ENCODE measurements at regions not wholly inside any gene's neighbourhood (a gene's known extent, or its start where the extent isn't known, plus 50 kb on each side); places are given as distances from the start of the nearest gene placed in this dataset.
A peak's percentile ranks its signal among the peaks of the same experiment; 100 is the strongest.

GRCh38 chr6:11391934-11392777 is 145.4 kb upstream of the TMEM170B start (continued):
- no peak for TF ChIP-seq ZNF704 (CRISPR knock-in tag; IDR thresholded peaks at IDR 0.05; ENCODE audit: borderline replicate concordance)
- TF ChIP-seq KLF11 (CRISPR knock-in tag; IDR thresholded peaks at IDR 0.05) = 0 out of 2 replicates have a peak, but pooled peaks have one; percentile 12
- TF ChIP-seq FOXO1 (CRISPR knock-in tag; IDR thresholded peaks at IDR 0.05) = peak; percentile 83; the same call in 1 of the 2 replicates
- peak in 1 of 2 experiments; percentile 43; a peak in 1 of 4 replicates for TF ChIP-seq NR2F1 (CRISPR knock-in tag; IDR thresholded peaks at IDR 0.05)
- TF ChIP-seq FOXA3 (CRISPR knock-in tag; IDR thresholded peaks at IDR 0.05) = peak; percentile 97
- TF ChIP-seq ZNF333 (CRISPR knock-in tag; IDR thresholded peaks at IDR 0.05; ENCODE audit: borderline replicate concordance) = no peak
- no peak for TF ChIP-seq ARNT2 (CRISPR knock-in tag; IDR thresholded peaks at IDR 0.05; ENCODE audit: low read depth)
- TF ChIP-seq TP53 (CRISPR knock-in tag; conservative IDR thresholded peaks at IDR 0.05) = 0 out of 2 replicates have a peak, but pooled peaks have one; percentile 6
- TF ChIP-seq ZBTB20 (CRISPR knock-in tag; IDR thresholded peaks at IDR 0.05; ENCODE audit: borderline replicate concordance, low read depth) = peak; percentile 58; the same call in 1 of the 2 replicates
- no peak for TF ChIP-seq JDP2 (CRISPR knock-in tag; IDR thresholded peaks at IDR 0.05; ENCODE audit: borderline replicate concordance)
- TF ChIP-seq CAMTA2 (CRISPR knock-in tag; IDR thresholded peaks at IDR 0.05; ENCODE audit: borderline replicate concordance) = no peak
- TF ChIP-seq ETS1 (CRISPR knock-in tag; IDR thresholded peaks at IDR 0.05) = no peak
- TF ChIP-seq ZNF75D (CRISPR knock-in tag; IDR thresholded peaks at IDR 0.05; ENCODE audit: borderline replicate concordance) = no peak
- TF ChIP-seq SOX5 (CRISPR knock-in tag; IDR thresholded peaks at IDR 0.05; ENCODE audit: borderline replicate concordance) = peak; percentile 87; the same call in 1 of the 2 replicates
- TF ChIP-seq BRCA1 (CRISPR knock-in tag; IDR thresholded peaks at IDR 0.05) = no peak
- no peak for TF ChIP-seq PRDM4 (CRISPR knock-in tag; IDR thresholded peaks at IDR 0.05; ENCODE audit: borderline replicate concordance)
- no peak for TF ChIP-seq FOXP1 (IDR thresholded peaks at IDR 0.05)
- TF ChIP-seq FOXP1 (CRISPR knock-in tag; IDR thresholded peaks at IDR 0.05) = peak; percentile 83
- TF ChIP-seq TEAD3 (CRISPR knock-in tag; optimal IDR thresholded peaks at IDR 0.05; ENCODE audit: borderline replicate concordance) = no peak
- no peak for TF ChIP-seq ZSCAN5A (CRISPR knock-in tag; IDR thresholded peaks at IDR 0.05; ENCODE audit: borderline replicate concordance)
- peak; percentile 71; the same call in 1 of the 2 replicates for TF ChIP-seq BCL6 (CRISPR knock-in tag; IDR thresholded peaks at IDR 0.05)
- TF ChIP-seq LBX2 (CRISPR knock-in tag; IDR thresholded peaks at IDR 0.05; ENCODE audit: borderline replicate concordance) = no peak
- no peak for TF ChIP-seq RAD51 (IDR thresholded peaks at IDR 0.05; ENCODE audit: borderline replicate concordance)
- TF ChIP-seq ZNF558 (CRISPR knock-in tag; IDR thresholded peaks at IDR 0.05; ENCODE audit: borderline replicate concordance) = no peak

Measured in HepG2 (cell line).